Thyroid gland (tissue), 4 donors: ENCODE measurements at regions not wholly inside any gene's neighbourhood (a gene's known extent, or its start where the extent isn't known, plus 50 kb on each side); places are given as distances from the start of the nearest gene placed in this dataset.
"Not testable (repeated sequence)": the region's sequence is repeated elsewhere in the genome, so short reads cannot be mapped to it uniquely, and the experiment has no call there.

Experiments used
- POLR2A ChIP-seq, 2 donors: fragments of 450-650 bp; IDR thresholded peaks; one replicate each; pipeline ENCODE4 v1.6.1; 2017; ENCODE audit warnings: antibody characterized with exemption in 2 of 2, mild to moderate bottlenecking in 2 of 2, moderate library complexity in 1 of 2
- TF ChIP-seq, protein P1 (sequence below), 6 experiments: fragments of 200-600 bp in 3 of 6; fragments of 450-650 bp in 3 of 6; sonication (generic) in 3 of 6; IDR thresholded peaks; one replicate each; pipeline ENCODE4 v1.5.1; 2016 to 2019; ENCODE audit warnings: antibody characterized with exemption in 6 of 6, mild to moderate bottlenecking in 2 of 6, inconsistent platforms in 1 of 6, moderate library complexity in 1 of 6

- TF ChIP-seq, protein P1, sequence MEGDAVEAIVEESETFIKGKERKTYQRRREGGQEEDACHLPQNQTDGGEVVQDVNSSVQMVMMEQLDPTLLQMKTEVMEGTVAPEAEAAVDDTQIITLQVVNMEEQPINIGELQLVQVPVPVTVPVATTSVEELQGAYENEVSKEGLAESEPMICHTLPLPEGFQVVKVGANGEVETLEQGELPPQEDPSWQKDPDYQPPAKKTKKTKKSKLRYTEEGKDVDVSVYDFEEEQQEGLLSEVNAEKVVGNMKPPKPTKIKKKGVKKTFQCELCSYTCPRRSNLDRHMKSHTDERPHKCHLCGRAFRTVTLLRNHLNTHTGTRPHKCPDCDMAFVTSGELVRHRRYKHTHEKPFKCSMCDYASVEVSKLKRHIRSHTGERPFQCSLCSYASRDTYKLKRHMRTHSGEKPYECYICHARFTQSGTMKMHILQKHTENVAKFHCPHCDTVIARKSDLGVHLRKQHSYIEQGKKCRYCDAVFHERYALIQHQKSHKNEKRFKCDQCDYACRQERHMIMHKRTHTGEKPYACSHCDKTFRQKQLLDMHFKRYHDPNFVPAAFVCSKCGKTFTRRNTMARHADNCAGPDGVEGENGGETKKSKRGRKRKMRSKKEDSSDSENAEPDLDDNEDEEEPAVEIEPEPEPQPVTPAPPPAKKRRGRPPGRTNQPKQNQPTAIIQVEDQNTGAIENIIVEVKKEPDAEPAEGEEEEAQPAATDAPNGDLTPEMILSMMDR (IDR thresholded peaks at IDR 0.05) = not testable (repeated sequence)
- TF ChIP-seq POLR2A (IDR thresholded peaks at IDR 0.05) = not testable (repeated sequence)
Observed at GRCh38 chr22:12608454-12608853, 2919.5 kb upstream of the OR11H1 start.
